GM13976 (cell line): ENCODE measurements at regions not wholly inside any gene's neighbourhood (a gene's known extent, or its start where the extent isn't known, plus 50 kb on each side); places are given as distances from the start of the nearest gene placed in this dataset.

Source experiments
- DNase-seq: peaks from one replicate; pipeline ENCODE4 v3.0.0; 2012; ENCODE audit warnings: low spot score
- CTCF ChIP-seq: IDR thresholded peaks from 2 replicates; pipeline ENCODE4 v1.5.1; 2012; ENCODE audit warnings: borderline replicate concordance, mild to moderate bottlenecking; ENCODE audit not compliant: insufficient read depth; ENCODE audit errors: extremely low read depth, missing control alignments, control extremely low read depth
- in situ Hi-C: fragments of 300-500 bp; cut with MboI; formaldehyde crosslinking; loops from one replicate; pipeline ENCODE4 v1.12.0; 2022; ENCODE audit warnings: low sequenced_read_pairs, mixed read lengths, inconsistent platforms; ENCODE audit not compliant: unreplicated experiment

GRCh38 chr2:16115291-16115690, 174.9 kb downstream of the MYCN start:
- no peak for TF ChIP-seq CTCF
- no peak for DNase-seq
- in situ Hi-C loops = no loop called here

GRCh38 chr2:16114836-16115235, 174.5 kb downstream of the MYCN start:
- TF ChIP-seq CTCF = no peak
- in situ Hi-C loops = no loop called here

DNA sequence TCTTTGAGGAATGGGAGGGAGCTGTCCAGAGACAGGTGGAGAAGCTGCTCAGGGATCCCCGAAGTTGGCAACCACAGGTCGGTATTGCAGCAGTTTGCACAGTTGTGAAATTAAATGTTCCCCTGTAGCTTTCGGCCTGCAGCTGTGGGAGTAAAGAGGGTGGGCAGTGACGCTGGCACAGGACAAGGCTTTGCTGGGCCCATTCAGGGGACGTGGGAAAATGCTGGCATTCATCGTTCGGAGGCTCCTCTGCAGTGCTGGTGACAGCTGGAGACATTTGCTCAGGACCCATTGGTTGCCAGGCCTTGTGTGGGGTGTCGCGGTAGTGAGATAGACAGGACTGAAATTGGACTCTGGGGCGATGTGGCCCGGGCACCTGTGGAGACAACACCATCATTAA, 173.7 kb downstream of the MYCN start:
- in situ Hi-C loops = no loop called here
- DNase-seq = no peak

More at GRCh38 chr2:16114836-16115235, 174.5 kb downstream of the MYCN start:
- DNase-seq = no peak

GRCh38 chr2:16113568-16113967, 173.2 kb downstream of the MYCN start:
- no peak for DNase-seq
- in situ Hi-C loops = no loop called here
- TF ChIP-seq CTCF = no peak

More for the DNA sequence above, 173.7 kb downstream of the MYCN start:
- no peak for TF ChIP-seq CTCF

GRCh38 chr2:16112972-16113560, 172.7 kb downstream of the MYCN start:
- no peak for TF ChIP-seq CTCF
- in situ Hi-C loops = no loop called here

GRCh38 chr2:16112251-16112971, 172.1 kb downstream of the MYCN start:
- in situ Hi-C loops = no loop called here
- DNase-seq = no peak
- TF ChIP-seq CTCF = no peak

More at GRCh38 chr2:16112972-16113560, 172.7 kb downstream of the MYCN start:
- no peak for DNase-seq
